ENCODE measurements at regions not wholly inside any gene's neighbourhood (a gene's known extent, or its start where the extent isn't known, plus 50 kb on each side); places are given as distances from the start of the nearest gene placed in this dataset.

DNA sequence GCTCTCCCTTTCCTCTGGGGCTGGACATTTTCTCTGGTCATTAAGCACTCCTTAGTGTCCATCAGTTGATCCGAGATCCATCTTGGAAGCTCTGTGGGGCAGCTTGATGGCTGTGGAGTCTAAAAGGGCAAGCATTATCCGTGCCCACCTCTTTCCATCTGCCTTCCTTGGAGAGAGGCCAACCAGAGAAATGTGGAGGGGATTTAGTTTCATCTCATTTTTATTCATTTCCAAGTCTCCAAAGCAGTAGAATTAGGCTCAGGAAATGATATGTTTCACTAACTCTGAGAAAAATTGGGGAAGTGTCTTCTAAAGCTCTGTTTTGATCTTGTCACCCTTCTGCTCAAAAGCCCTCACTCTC is 95.9 kb upstream of the KLHL25 start:
- no peak for DNase-seq

DNA sequence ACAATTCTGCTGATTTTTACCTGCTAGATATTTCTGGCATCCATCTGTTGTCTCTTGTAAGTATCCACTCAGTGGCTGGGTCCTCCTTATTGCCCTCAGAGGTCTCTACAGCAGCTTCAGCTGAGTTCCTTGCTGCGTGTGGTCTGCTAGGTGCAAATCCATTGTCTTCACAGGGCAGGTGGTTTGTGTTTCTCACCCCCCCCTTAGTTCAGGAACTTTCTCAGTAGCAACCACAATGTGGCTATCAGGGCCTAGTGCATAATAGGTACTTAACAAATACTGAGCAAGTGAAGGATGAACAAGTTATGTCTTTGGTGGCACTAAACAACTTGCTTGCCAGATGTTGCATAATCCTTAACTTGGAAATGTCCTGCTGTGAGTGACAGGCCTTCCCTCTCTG is 96.7 kb upstream of the KLHL25 start:
- no peak for DNase-seq

DNA sequence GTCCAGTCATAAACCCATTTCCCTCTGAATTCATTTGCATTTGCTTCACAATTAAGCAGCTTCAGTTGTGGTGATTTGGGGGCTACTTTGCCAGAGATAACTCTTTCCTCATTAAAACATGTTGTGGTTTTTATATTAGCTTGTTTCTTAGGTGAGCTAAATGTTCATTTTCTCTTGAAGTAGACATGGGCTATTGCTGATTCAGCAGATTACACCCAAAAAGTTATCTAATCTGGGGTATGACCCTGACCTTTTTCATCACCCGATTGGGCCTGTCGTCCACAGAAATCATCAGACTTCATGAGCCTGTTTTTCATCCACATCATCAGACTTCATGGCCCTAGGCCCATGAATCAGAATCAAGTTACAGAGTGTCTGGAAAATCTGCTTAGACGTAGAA is 97.5 kb upstream of the KLHL25 start:
- DNase-seq: no peak

DNA sequence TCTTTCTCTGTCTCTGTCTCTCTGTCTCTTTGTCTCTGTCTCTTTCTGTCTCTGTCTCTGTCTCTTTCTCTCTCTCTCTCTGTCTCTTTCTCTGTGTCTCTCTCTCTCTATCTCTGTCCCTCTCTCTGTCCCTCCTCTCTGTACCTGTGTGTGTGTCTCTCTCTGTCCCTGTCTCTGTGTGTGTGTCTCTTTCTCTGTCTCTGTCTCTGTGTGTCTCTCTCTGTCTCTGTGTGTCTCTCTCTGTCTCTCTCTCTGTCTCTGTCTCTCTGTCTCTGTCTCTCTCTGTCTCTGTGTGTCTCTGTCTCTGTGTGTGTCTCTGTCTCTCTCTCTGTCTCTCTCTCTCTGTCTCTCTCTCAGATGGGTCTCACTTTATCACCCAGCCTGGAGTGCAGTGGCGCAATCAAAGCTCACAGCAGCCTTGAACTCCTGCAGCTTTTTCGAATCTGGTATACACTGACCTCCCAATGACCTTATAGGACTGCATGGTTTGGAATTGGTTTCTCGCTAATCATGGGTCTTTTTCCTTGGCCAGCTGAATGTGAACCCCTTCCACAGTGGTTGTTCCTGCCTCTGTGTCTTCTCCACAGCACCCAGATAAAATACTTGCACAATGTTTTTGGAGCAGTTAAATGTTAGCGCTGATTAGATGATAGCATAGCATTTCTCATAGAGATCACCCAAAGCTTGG is 102.6 kb upstream of the KLHL25 start:
- no peak for DNase-seq

DNA sequence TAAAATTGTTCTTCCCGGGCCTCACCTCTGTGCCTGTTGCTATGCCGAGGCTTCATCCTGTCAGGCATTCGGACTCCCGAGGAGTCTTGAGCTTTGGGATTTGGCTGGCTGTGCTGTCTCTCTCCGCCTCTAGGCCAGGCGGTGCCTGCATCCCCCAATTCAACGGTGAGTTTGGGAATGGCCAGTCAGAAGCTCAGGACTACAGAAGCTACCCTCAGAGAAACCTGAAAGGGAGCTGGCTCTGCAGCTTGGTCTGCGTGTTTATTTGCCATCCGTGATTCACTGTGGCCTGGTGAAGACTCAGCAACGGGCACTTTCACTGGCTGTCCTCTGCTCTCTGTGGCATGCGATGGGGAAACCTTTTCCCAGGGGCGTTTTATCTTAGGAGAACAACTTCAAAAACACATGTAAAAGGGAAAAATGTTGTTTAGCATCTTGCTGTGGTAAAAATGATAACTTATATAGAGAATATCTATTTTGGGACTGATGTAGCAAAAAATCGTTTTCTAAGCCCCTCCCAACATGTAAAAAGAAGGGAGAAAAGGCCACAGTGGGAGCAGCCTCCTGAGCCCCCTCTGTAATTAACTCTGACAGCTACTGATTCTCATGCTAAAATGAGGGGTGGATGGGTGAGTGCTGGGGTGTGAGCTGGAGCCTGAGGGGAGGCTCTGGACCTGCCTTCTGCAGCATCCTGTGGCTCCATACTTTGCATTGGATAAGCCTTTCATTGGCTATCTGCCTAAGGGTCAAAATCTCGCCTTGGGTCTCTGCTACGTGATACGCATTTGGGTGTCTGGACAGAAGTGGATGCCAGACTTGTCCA is 103.4 kb upstream of the KLHL25 start:
- DNase-seq: no peak

DNA sequence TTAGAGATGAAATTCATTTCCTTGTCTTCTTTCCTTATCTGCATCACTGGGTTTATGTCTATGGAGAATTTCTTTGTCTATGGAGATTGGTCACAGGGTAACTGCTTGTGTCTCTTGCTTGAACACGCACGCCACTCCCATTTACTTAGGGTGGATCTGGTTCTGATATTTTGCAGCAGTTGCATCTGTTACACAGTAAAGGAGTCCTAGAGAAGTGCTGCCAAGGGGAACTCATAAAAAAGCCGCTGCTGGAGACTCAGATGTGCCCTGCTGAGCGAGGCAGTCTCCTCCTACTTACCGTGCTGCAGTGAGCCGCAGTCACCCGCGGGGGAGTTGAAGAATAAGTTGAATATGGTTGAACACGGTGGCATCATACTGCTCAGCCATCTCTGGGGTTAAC is 105.2 kb upstream of the KLHL25 start:
- DNase-seq: no peak

DNA sequence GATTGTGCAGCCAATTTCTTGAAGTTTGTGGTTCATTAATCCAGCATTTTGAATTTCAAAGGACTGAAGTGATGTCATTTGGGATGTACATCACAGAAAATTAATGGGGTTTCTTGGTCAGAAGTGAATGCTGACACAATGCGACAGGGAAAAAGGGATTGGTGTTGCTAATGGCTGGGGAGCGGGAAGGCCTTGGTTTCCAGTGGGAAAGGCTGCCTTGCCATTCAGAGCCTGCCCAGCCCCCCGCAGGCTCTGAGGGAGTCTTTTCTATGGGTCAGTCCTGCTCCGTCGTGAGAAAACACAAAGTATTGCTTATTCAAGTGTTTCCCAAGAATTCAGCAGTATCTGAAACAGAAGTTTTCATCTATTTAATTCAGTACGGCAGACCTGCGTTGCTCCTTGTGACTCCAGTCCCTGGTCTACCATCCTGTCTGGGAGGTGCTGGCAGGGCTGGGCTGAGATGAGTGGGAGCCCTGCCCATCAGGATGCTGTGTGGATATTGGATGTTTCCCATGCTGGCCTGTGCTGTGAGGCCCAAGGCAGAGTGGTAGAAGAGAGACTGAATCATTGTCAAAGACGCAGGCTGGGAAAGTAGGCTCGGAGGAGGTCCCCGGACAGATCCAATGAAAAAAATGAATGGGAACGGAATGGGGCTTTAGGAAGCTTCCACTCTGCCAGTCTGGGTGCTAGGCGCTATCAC is 111.2 kb upstream of the KLHL25 start:
- DNase-seq: no peak

DNA sequence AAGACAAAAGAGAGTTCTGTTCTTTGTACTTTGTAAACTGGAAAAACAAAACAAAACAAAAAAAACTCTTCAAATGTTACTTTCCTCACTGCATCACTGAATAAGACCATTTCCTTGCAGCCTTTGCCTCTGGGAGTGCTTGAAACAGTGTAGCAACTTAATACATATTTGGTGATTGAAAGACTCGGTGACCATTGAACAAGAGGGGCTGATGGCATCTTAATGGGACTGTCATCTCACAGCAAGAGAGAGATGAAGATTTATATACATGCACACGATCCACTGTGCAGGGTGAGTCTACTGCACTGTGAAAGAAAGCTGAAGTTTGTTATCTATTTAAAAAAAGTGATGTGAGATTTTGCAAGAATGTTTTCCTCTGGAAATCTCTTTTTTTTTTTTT is 111.9 kb upstream of the KLHL25 start:
- DNase-seq: no peak

DNA sequence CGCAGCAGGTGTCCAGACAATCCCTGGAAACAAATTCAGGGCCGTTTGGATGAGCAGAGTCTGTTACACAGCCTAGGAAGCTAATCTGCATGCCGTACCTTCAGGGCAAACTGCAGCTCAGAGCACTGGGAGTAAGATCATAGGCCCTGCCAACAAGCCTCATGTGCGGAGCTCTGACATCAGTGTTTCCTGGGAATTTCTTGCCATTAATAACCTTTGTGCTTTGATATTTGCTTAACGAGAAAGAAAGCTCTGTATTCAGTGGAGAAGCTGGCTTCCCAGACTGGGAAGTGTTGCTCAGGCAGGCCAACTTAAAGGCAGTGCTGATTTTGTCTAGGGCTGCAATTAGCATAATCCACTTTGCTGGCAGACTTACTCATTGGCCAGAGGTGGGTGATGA is 116.1 kb upstream of the KLHL25 start:
- no peak for DNase-seq

DNA sequence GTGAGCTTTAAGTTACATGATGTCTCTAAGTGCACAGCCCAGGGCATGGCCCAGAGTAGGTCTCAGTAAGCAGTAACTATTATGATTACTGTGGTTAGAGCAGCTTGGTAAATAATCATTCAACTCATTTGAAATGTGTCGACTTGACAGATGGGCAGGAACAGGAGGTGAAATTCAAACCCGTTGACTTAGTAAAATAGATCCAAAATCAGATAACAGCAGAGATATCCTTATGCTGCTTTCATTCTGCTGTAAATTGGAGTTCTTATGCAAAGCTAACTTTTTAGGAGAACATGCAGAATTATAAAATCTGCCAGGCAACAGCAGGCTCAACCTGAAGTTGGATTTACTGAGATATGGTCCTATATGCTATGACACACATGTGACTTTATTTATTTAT is 118.7 kb upstream of the KLHL25 start:
- no peak for DNase-seq

DNA sequence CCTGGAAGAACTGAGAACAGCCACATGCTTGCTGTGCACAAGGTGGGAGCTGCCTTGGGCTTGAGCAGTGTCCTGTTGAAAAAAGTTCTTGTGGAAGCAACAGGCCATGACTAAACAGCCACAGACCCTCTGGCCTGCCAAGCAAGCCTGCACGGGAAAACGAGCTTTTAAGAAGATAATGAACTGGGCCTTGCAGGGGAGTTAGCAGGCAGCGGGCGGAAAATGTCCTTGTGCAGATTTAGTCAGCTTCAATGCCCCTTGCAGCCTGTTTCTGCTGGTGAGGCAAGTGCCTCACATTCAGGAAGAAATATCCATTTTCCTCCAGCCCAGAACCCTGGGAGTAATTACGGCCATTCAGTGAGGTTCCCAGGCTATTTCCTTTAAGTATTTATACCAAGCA is 126.2 kb upstream of the KLHL25 start:
- no peak for DNase-seq

DNA sequence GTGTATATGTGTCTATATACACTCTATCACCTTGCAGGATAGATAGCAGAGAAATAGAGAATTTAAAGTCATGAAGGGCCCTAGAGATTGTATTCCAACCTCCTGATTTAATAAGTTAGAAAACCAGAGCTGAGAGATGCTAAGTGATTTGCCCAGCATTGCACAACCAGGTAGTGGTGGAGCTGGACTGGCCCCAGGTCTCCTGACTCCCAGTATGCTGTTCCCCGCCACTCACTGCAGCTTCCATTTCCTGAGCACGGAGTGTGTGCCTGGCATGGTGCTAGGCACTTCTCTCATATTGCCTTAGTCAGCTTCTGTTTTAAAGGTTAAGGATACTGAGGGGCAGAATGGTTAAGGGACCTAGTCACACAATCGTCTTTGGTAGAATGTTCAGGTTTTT is 129.4 kb upstream of the KLHL25 start:
- DNase-seq: no peak

DNA sequence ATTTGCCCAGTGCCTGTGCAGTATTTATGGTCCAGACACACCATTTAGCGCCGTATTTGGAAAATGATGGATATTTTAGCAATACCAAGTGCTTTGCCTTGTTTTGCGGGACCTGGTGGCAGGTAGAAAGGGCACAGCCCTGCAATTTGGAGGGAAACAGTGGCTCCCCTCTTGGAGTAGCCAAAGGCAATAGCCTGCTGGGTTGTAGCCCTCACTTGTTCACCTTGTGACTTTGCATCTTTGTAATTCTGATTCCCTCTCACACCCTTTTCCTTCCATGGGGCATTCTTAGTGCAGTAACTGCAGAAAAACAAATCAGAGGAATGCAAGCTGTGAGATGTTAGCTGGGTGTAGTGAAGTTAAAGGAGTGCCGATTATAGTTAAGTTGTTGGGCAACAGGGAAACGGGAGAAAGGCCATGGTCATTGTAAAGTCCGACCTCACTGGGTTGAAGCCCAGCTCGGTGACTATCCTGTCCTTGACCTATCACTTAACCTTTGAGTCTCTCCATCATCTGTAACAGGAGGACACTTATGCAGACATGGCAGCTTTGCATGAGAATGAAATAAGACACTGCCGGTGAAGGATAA is 131.0 kb upstream of the KLHL25 start:
- DNase-seq: no peak

DNA sequence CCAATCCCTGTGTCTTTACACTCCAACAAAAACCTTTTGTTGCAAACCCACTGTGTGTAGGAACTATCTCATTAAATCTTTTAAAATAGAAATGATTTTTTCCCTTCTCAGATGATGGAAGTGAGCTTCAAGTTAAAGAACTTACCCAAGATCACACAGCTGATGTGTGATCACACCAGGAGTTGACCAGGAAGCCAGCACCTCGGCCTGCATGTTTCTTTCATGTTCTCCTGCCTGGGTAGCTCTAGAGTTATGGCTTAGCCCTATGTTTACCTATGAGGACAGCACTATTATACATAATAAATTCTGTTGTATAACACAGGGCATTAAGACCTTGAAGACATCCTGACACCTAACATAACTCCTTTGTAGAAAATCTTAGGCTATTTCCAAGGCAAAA is 132.1 kb upstream of the KLHL25 start:
- no peak for DNase-seq

DNA sequence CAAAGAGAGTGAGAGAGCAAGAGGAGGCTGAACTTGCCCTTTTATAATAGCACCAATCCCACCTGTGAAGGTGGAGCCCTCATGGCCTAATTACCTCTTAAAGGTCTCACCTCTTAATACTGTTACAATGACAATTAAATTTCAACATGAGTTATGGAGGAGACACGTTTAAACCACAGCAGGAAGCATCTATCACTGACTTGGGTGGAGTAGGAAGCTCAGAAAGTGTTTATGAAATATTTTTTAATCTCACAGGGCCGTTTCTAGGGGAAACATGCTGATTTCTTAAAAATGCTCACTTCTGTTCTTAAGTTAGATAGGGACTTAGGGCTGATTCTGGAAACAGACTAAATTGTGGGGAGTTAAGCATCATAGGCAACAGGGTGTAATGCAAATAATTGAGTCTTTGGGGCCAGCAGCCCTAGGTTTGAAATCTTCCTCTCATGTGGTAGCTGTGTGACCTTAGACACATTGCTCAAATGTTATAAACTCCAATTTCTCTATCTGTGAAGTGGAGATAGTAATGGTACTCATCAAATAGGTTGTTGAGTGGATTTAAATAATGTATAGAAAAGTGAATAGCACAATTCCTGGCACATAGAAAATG is 133.3 kb upstream of the KLHL25 start:
- DNase-seq: no peak

DNA sequence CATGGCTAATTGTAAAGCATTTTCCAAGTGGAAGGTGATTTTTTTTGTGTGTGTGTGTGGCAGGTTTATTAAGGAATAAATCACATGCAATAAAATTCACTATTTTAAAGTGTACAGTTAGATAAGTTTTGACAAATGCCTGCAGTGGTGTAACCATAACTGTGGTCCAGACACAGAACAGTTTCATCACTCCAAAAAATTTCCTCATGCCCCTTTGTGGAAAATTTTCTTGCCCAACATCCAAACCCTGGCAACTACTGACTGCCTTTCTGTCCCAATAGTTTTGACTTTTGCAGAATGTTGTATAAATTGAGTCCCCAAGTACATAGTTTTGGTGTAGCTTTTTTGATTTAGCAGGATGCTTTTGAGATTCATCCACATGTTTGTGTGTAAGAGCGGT is 135.1 kb upstream of the KLHL25 start:
- no peak for DNase-seq

DNA sequence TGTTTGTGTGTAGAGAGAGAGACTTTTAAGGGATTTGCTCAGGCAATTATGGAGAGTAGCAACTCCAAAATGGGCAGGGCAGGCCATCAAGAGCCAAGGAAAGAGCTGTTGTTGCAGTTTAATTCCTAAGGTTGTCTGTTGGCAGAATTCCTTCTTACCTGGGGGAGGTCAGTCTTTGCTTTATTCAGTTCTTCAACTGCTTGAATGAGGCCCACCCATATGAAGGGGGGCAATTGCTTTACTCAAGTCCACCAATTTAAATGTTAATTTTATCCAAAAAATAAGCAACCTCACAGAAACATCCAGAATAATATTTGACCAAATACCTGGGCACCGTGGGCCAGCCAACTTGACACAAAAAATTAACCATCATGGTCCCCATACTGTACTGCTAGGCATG is 137.7 kb upstream of the KLHL25 start:
- DNase-seq: no peak

DNA sequence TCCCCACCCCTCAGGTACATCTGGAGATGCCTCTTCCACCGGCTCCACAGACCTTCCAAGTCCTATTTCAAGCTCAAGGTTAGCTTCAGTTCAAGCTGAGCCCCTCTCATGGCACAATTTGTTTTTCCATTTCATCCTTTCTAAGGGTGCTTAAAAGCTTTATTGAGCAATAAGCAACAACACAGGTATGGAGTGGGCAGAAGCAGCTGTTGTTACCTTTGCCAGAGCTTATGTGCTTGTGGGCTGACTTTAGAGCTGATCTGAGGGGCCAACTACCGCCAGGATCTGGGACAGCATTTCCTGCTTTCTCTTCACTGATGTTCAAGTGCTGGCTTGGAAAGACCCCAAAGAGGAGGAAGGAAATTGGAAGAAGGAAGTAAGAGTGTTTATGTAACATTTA is 140.0 kb upstream of the KLHL25 start:
- DNase-seq: no peak

DNA sequence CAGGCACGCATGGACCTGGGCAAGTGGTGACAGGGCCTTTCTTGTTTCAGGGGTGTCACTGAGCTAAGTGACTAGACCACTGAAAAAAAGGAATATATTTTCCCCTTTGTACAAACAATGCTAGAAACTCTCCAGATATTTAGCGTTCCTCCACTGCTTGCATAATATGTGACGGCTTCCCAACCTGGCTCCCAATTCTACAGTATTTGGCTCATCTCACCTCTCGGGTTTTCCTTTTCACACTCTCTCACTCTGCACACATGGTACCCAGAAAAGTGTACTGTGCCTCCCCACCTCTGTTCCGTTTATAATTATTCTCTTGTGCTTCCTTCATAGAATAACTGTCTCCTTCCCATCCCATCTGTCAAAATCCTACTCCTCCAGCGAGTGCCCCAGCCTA is 140.5 kb upstream of the KLHL25 start:
- no peak for DNase-seq

DNA sequence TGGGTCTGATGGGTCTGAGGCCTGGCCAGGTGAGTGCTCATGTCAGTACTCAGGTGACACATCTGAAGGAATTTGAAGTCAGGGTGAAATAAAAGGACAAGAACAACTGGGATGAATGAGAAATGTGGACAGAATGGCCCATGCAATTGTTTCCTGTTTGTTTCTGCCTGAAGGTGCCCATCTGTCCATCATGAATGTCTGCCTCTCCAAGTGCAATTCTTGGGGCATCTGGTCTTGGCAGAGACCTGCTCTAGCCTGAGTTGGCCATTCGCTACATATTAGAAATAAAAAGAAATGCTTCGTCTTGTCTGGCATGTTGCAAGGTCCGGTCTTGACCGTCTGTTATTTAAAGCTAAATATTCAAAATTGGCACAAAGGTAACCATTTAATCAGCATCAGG is 142.0 kb upstream of the AGBL1 start:
- no peak for DNase-seq

DNA sequence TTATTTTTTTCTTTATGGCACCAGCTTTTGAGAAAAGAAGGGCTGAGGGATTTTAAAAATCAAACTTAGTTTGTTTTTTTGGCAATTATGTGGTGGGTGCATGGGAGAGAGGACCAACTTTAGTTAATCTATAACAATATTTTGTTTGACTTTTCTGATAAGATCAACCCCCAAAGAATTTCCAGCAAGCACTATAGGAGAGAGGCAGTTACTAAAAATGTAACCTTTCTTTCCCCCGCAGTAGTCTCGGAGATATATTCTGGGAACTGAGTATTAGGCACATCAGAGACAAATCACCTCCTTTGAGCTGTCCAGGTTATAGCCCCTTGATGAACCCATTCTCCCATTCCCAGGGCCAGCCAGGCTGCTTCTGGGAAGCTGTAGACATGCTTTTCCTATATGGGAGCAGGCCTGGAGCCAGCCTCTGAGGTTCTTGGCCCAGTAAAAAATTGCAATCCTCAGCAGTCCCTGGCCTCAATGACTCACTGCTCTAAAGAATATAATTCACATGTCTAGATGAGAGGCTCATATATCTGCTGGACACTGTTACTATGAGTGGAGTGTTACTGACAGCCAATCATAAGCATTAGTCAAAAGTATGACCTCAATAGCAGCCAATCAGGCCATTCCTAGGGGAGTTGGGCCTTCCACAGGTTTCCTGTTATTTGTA is 138.3 kb upstream of the AGBL1 start:
- no peak for DNase-seq

DNA sequence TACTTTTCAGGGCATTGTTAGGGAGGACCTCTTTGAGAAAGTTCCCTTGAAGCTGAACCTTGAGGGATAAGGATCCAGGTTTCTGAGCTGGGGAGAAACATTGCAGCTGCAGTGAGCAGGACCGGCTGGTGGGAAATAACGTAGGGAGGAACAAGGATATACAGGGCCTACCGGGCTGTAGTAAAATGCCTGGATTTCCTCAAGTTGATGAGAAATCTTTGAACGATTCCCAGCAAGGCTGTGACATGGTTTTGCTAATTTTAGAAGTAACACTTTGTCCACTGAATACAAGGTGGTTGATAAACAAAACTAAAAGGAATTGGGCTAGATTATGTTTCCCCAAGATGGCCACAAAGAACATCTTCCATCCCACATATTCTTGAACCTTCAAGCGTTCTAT is 137.0 kb upstream of the AGBL1 start:
- DNase-seq: no peak

DNA sequence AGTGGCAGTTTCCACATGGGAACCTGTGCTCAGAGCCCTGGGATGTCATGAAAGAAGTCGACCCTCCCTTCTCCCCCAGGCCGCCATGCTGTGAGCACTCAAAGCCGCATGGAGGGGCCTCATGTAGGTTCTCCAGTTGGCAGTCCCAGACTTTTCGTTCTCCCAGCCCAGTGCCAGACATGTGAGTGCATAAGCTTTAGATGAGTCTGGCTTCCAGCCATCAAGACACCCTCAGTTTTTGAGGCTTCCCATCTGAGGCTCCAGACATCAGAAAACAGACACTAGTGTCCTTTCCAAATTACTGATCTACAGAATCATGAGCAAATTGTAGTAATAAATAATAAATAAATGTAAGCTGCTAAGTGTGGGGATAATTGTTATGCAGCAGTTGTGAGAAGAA is 136.5 kb upstream of the AGBL1 start:
- no peak for DNase-seq

Data from activated effector memory CD4-positive, alpha-beta T cell treated with anti-CD3 and anti-CD28 coated beads, Interleukin-2, amount 50 U/mL, for 16 hours (primary cell).